ENCODE measurements at regions not wholly inside any gene's neighbourhood (a gene's known extent, or its start where the extent isn't known, plus 50 kb on each side); places are given as distances from the start of the nearest gene placed in this dataset.
"Not testable (repeated sequence)": the region's sequence is repeated elsewhere in the genome, so short reads cannot be mapped to it uniquely, and the experiment has no call there.

- Histone ChIP-seq H3F3A (ENCODE audit: low read length, unreplicated experiment) (no peaks in the 10 kb centered on the region), H2AFZ (ENCODE audit: low read length) (no peak overlapping the region), H3K4me3 (ENCODE audit: low read length) (no peak overlapping the region), H3K9me3 (ENCODE audit: low read length) (no peaks in the 10 kb centered on the region), H3K27ac (ENCODE audit: low read length) (no peak overlapping the region), H3K36me3 (ENCODE audit: low read depth, low read length) (no peaks in the 10 kb centered on the region), H3K4me1 (ENCODE audit: insufficient read depth, low read length) (no peaks in the 10 kb centered on the region), H3K9ac (ENCODE audit: low read length) (no peak overlapping the region), H4K20me1 (ENCODE audit: low read length) (no peaks in the 10 kb centered on the region), H3K79me2 (ENCODE audit: low read length) (no peaks in the 10 kb centered on the region), H3K27me3 (ENCODE audit: low read length) (no peaks in the 10 kb centered on the region), H3K4me2 (ENCODE audit: low read length) (no peak overlapping the region), H3K9me2 (replicated peaks; ENCODE audit: low read length) (no peaks in the 10 kb centered on the region)
- POLR2A ChIA-PET (ENCODE audit: unreplicated experiment) = no interaction called here
- DNase-seq = no peak
- no TSS peak for BruUV-seq (replicated peaks)
- ATAC-seq = peak; percentile 46
- no peak for TF ChIP-seq EZH2phosphoT487 (IDR thresholded peaks at IDR 0.05; ENCODE audit: borderline replicate concordance, low read length)
- no peak for TF ChIP-seq CTCF (conservative IDR thresholded peaks at IDR 0.05; ENCODE audit: low read depth, low read length)
- TF ChIP-seq EZH2 (IDR thresholded peaks at IDR 0.05; ENCODE audit: low read length, unreplicated experiment) = no peak
- intact Hi-C loops (cut with micrococcal nuclease) = no loop called here
- CTCF ChIA-PET = no interaction called here
Measured at GRCh38 chr13:83666141-83666540, 216.1 kb downstream of the SLITRK1 start.

DNA sequence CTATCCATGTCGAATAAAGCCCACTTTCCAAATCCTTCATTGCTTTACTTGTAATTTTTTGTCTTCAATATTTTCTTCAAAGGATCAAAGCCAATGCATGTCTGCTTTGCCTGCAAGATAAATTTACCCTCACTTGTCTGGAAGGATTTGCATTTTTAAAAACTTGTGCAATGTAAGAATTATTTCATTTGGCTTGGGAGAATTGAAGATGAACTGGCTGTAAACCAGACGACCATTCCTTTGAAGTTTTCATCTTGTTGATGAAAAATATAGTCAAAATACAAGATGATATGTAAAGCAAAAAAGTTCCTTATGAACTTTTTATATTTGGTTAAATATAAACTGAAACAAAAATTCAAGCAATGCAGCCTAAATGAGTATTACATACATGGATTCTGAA is 225.0 kb downstream of the SLITRK1 start:
- no peak overlapping the region for H3K4me3 ChIP-seq (ENCODE audit: low read length)
- H3K9me2 ChIP-seq (replicated peaks; ENCODE audit: low read length) = no peaks in the 10 kb centered on the region
- DNase-seq (no peak), ATAC-seq (no peak)
- CTCF ChIA-PET = no interaction called here
- no peaks in the 10 kb centered on the region for H3K36me3 ChIP-seq (ENCODE audit: low read depth, low read length)
- no TSS peak for BruUV-seq (replicated peaks)
- H3K27ac ChIP-seq (ENCODE audit: low read length) = no peak overlapping the region
- no peak overlapping the region for H2AFZ ChIP-seq (ENCODE audit: low read length)
- H3K4me2 ChIP-seq (ENCODE audit: low read length) = no peak overlapping the region
- POLR2A ChIA-PET (ENCODE audit: unreplicated experiment) = no interaction called here
- H4K20me1 ChIP-seq (ENCODE audit: low read length) = no peaks in the 10 kb centered on the region
- H3K9me3 ChIP-seq (ENCODE audit: low read length) = no peaks in the 10 kb centered on the region
- intact Hi-C loops (cut with micrococcal nuclease) = no loop called here
- no peak for TF ChIP-seq EZH2phosphoT487 (IDR thresholded peaks at IDR 0.05; ENCODE audit: borderline replicate concordance, low read length)
- no peak for TF ChIP-seq CTCF (conservative IDR thresholded peaks at IDR 0.05; ENCODE audit: low read depth, low read length)
- no peak for TF ChIP-seq EZH2 (IDR thresholded peaks at IDR 0.05; ENCODE audit: low read length, unreplicated experiment)
- no peaks in the 10 kb centered on the region for H3K4me1 ChIP-seq (ENCODE audit: insufficient read depth, low read length)
- H3K79me2 ChIP-seq (ENCODE audit: low read length) = no peaks in the 10 kb centered on the region
- no peak overlapping the region for H3K9ac ChIP-seq (ENCODE audit: low read length)
- H3F3A ChIP-seq (ENCODE audit: low read length, unreplicated experiment) = no peaks in the 10 kb centered on the region
- no peaks in the 10 kb centered on the region for H3K27me3 ChIP-seq (ENCODE audit: low read length)

- CTCF ChIA-PET; H2AFZ ChIP-seq (ENCODE audit: low read length); H3F3A ChIP-seq (ENCODE audit: low read length, unreplicated experiment); H3K9me2 ChIP-seq (replicated peaks; ENCODE audit: low read length); H3K27ac ChIP-seq (ENCODE audit: low read length); DNase-seq; H3K9me3 ChIP-seq (ENCODE audit: low read length); H4K20me1 ChIP-seq (ENCODE audit: low read length); H3K4me2 ChIP-seq (ENCODE audit: low read length); H3K79me2 ChIP-seq (ENCODE audit: low read length); POLR2A ChIA-PET (ENCODE audit: unreplicated experiment); H3K4me3 ChIP-seq (ENCODE audit: low read length); BruUV-seq (replicated peaks); ATAC-seq; H3K36me3 ChIP-seq (ENCODE audit: low read depth, low read length); H3K4me1 ChIP-seq (ENCODE audit: insufficient read depth, low read length); intact Hi-C loops (cut with micrococcal nuclease); H3K9ac ChIP-seq (ENCODE audit: low read length); H3K27me3 ChIP-seq (ENCODE audit: low read length): not testable (repeated sequence)
Measured at GRCh38 chr13:83642617-83643016, 239.7 kb downstream of the SLITRK1 start.
